ENCODE measurements at regions not wholly inside any gene's neighbourhood (a gene's known extent, or its start where the extent isn't known, plus 50 kb on each side); places are given as distances from the start of the nearest gene placed in this dataset.
"Not testable (repeated sequence)": the region's sequence is repeated elsewhere in the genome, so short reads cannot be mapped to it uniquely, and the experiment has no call there.

DNA sequence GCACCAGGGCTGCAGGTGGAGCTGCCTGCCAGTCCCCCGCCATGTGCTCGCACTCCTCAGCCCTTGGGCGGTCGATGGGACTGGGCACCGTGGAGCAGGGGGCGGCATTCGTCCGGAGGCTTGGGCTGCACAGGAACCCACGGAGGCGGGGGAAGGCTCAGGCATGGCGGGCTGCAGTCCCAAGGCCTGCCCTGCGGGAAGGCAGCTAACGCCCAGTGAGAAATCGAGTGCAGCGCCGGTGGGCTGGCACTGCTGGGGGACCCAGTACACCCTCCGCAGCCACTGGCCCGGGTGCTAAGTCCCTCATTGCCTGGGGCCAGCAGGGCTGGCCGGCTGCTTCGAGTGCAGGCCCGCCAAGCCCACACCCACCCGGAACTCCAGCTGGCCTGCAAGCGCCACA lies 130.5 kb upstream of the RXFP2 start:
- TF ChIP-seq CTCF, POLR2A (IDR thresholded peaks at IDR 0.05): not testable (repeated sequence)

Data from adrenal gland (tissue), 5 donors.